SK-N-SH treated with all-trans-retinoic acid at 6 μM for 48 hours (cell line): ENCODE measurements at regions not wholly inside any gene's neighbourhood (a gene's known extent, or its start where the extent isn't known, plus 50 kb on each side); places are given as distances from the start of the nearest gene placed in this dataset.

Experiments
- BACH2 ChIP-seq: fragments of 250-450 bp; sonication (Bioruptor Pico); IDR thresholded peaks from 2 replicates; pipeline ENCODE4 v1.9.0; 2021; ENCODE audit warnings: mild to moderate bottlenecking, borderline replicate concordance
- CSDC2 ChIP-seq: fragments of 250-450 bp; sonication (Bioruptor Pico); IDR thresholded peaks from 2 replicates; pipeline ENCODE4 v1.5.0; 2020; ENCODE audit warnings: mild to moderate bottlenecking, moderate library complexity
- ESRRG ChIP-seq: fragments of 250-450 bp; sonication (Bioruptor Pico); IDR thresholded peaks from 2 replicates; pipeline ENCODE4 v1.6.1; 2021; ENCODE audit warnings: mild to moderate bottlenecking
- GLIS3 ChIP-seq: fragments of 250-450 bp; sonication (Bioruptor Pico); IDR thresholded peaks from 2 replicates; pipeline ENCODE4 v1.5.0; 2020; ENCODE audit warnings: mild to moderate bottlenecking, moderate library complexity
- OSR1 ChIP-seq: fragments of 250-450 bp; sonication (Bioruptor Pico); IDR thresholded peaks from 2 replicates; pipeline ENCODE4 v1.8.0; 2022; ENCODE audit warnings: moderate library complexity, mild to moderate bottlenecking, inconsistent platforms
- RARB ChIP-seq: fragments of 250-450 bp; sonication (Bioruptor Pico); IDR thresholded peaks from 2 replicates; pipeline ENCODE4 v1.8.0; 2021; ENCODE audit warnings: mild to moderate bottlenecking, moderate library complexity
- TOX ChIP-seq: fragments of 250-450 bp; sonication (Bioruptor Pico); IDR thresholded peaks from 2 replicates; pipeline ENCODE4 v1.8.0; 2021; ENCODE audit warnings: mild to moderate bottlenecking, moderate library complexity, borderline replicate concordance
- ZFP30 ChIP-seq: fragments of 450-650 bp; formaldehyde crosslinking; IDR thresholded peaks from 2 replicates; pipeline ENCODE4 v1.5.0; 2022; ENCODE audit warnings: mild to moderate bottlenecking, moderate library complexity
- ZNF70 ChIP-seq: fragments of 450-650 bp; formaldehyde crosslinking; IDR thresholded peaks from 2 replicates; pipeline ENCODE4 v1.5.0; 2020; ENCODE audit warnings: mild to moderate bottlenecking, moderate library complexity
- TF ChIP-seq, protein P1 (sequence below): fragments of 250-450 bp; sonication (Bioruptor Pico); IDR thresholded peaks from 2 replicates; pipeline ENCODE4 v1.8.0; 2021; ENCODE audit warnings: low read depth, mild to moderate bottlenecking, moderate library complexity, borderline replicate concordance
- TF ChIP-seq, protein P2 (sequence below): fragments of 250-450 bp; sonication (Bioruptor Pico); IDR thresholded peaks from 2 replicates; pipeline ENCODE4 v1.5.1; 2020; ENCODE audit warnings: low read depth, mild to moderate bottlenecking, moderate library complexity
- TF ChIP-seq, protein P3 (sequence below): fragments of 250-450 bp; sonication (Bioruptor Pico); IDR thresholded peaks from 2 replicates; pipeline ENCODE4 v1.5.0; 2020; ENCODE audit warnings: mild to moderate bottlenecking, moderate library complexity
- TF ChIP-seq, protein P4 (sequence below): fragments of 250-450 bp; sonication (Bioruptor Pico); IDR thresholded peaks from 2 replicates; pipeline ENCODE4 v1.8.0; 2020; ENCODE audit warnings: mild to moderate bottlenecking, moderate library complexity, borderline replicate concordance

DNA sequence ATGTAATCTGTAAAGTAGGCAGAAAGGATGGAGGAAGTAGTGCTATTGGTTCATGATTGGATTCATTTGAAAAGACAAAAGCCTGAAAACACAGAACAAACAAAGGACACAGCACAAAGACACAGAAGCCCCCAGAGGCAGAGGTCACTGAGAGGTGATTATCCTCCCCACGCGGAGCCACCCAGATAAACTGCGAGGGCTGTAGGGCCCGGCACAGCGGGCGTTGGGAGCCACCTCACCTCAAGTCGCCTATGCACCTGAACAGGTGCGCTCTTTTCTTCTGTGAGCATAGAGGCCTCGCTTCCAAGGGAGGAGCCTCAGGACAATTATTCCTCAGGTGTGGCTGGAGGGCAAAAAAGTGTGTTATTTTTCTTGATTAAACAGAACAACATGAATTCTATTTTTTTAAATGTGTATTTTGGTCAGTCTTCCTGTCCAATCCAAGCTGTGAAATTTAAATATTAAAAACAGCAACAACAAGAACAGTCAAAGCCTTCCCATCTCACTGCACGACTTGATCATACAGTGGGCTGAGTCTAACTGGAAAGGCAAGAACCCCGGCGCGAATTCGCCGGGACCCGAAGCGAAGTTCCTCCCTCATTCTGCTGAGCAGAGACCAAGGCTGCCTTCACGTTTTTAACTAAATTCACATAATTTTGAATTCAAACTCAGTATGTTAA, 205.3 kb downstream of the THBS2 start:
- TF ChIP-seq, protein P1, sequence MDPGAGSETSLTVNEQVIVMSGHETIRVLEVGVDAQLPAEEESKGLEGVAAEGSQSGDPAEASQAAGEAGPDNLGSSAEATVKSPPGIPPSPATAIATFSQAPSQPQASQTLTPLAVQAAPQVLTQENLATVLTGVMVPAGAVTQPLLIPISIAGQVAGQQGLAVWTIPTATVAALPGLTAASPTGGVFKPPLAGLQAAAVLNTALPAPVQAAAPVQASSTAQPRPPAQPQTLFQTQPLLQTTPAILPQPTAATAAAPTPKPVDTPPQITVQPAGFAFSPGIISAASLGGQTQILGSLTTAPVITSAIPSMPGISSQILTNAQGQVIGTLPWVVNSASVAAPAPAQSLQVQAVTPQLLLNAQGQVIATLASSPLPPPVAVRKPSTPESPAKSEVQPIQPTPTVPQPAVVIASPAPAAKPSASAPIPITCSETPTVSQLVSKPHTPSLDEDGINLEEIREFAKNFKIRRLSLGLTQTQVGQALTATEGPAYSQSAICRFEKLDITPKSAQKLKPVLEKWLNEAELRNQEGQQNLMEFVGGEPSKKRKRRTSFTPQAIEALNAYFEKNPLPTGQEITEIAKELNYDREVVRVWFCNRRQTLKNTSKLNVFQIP (CRISPR knock-in tag): no peak
- TF ChIP-seq, protein P2, sequence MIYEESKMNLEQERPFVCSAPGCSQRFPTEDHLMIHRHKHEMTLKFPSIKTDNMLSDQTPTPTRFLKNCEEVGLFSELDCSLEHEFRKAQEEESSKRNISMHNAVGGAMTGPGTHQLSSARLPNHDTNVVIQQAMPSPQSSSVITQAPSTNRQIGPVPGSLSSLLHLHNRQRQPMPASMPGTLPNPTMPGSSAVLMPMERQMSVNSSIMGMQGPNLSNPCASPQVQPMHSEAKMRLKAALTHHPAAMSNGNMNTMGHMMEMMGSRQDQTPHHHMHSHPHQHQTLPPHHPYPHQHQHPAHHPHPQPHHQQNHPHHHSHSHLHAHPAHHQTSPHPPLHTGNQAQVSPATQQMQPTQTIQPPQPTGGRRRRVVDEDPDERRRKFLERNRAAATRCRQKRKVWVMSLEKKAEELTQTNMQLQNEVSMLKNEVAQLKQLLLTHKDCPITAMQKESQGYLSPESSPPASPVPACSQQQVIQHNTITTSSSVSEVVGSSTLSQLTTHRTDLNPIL: no peak
- no peak for TF ChIP-seq CSDC2 (CRISPR knock-in tag)
- no peak for TF ChIP-seq BACH2 (CRISPR knock-in tag)
- TF ChIP-seq, protein P3, sequence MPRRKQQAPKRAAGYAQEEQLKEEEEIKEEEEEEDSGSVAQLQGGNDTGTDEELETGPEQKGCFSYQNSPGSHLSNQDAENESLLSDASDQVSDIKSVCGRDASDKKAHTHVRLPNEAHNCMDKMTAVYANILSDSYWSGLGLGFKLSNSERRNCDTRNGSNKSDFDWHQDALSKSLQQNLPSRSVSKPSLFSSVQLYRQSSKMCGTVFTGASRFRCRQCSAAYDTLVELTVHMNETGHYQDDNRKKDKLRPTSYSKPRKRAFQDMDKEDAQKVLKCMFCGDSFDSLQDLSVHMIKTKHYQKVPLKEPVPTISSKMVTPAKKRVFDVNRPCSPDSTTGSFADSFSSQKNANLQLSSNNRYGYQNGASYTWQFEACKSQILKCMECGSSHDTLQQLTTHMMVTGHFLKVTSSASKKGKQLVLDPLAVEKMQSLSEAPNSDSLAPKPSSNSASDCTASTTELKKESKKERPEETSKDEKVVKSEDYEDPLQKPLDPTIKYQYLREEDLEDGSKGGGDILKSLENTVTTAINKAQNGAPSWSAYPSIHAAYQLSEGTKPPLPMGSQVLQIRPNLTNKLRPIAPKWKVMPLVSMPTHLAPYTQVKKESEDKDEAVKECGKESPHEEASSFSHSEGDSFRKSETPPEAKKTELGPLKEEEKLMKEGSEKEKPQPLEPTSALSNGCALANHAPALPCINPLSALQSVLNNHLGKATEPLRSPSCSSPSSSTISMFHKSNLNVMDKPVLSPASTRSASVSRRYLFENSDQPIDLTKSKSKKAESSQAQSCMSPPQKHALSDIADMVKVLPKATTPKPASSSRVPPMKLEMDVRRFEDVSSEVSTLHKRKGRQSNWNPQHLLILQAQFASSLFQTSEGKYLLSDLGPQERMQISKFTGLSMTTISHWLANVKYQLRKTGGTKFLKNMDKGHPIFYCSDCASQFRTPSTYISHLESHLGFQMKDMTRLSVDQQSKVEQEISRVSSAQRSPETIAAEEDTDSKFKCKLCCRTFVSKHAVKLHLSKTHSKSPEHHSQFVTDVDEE (CRISPR knock-in tag): no peak
- no peak for TF ChIP-seq ZFP30 (CRISPR knock-in tag)
- no peak for TF ChIP-seq GLIS3 (CRISPR knock-in tag)
- no peak for TF ChIP-seq ZNF70 (CRISPR knock-in tag)
- no peak for TF ChIP-seq RARB
- TF ChIP-seq ESRRG (CRISPR knock-in tag): no peak
- TF ChIP-seq, protein P4, sequence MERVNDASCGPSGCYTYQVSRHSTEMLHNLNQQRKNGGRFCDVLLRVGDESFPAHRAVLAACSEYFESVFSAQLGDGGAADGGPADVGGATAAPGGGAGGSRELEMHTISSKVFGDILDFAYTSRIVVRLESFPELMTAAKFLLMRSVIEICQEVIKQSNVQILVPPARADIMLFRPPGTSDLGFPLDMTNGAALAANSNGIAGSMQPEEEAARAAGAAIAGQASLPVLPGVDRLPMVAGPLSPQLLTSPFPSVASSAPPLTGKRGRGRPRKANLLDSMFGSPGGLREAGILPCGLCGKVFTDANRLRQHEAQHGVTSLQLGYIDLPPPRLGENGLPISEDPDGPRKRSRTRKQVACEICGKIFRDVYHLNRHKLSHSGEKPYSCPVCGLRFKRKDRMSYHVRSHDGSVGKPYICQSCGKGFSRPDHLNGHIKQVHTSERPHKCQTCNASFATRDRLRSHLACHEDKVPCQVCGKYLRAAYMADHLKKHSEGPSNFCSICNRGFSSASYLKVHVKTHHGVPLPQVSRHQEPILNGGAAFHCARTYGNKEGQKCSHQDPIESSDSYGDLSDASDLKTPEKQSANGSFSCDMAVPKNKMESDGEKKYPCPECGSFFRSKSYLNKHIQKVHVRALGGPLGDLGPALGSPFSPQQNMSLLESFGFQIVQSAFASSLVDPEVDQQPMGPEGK (CRISPR knock-in tag): no peak
- TF ChIP-seq TOX: no peak
- TF ChIP-seq OSR1: no peak
